Activated CD4-positive, alpha-beta memory T cell treated with anti-CD3 and anti-CD28 coated beads, Interleukin-2, amount 10 ng/mL, durations not matched to agents 7 days and 5 days (primary cell): ENCODE measurements at regions not wholly inside any gene's neighbourhood (a gene's known extent, or its start where the extent isn't known, plus 50 kb on each side); places are given as distances from the start of the nearest gene placed in this dataset.

Source experiments
- CTCF ChIA-PET: fragments of 350-600 bp; sonication (Branson Sonifier 250); formaldehyde crosslinking; loops from one replicate; lab custom pipeline; 2021; ENCODE audit warnings: antibody characterized with exemption, inconsistent platforms; lab: Charles Lee
- POLR2A ChIA-PET: fragments of 350-600 bp; sonication (Branson Sonifier 250); formaldehyde crosslinking; loops from one replicate; lab custom pipeline; 2021; ENCODE audit warnings: antibody characterized with exemption; lab: Charles Lee
- DNase-seq: peaks from one replicate; pipeline ENCODE4 v3.0.0-alpha.2; 2020
- H3K27ac Mint-ChIP-seq: one replicate; pipeline ENCODE4 v1.8.0; 2021; ENCODE audit warnings: mild to moderate bottlenecking, mixed read lengths
- H3K27me3 Mint-ChIP-seq: one replicate; pipeline ENCODE4 v1.8.0; 2021; ENCODE audit warnings: mixed read lengths
- H3K36me3 Mint-ChIP-seq: one replicate; pipeline ENCODE4 v1.8.0; 2021; ENCODE audit warnings: low read depth, mixed read lengths
- H3K4me1 Mint-ChIP-seq: one replicate; pipeline ENCODE4 v1.8.0; 2021; ENCODE audit warnings: mixed read lengths
- H3K4me3 Mint-ChIP-seq: one replicate; pipeline ENCODE4 v1.8.0; 2021; ENCODE audit warnings: mild to moderate bottlenecking, mixed read lengths
- H3K9me3 Mint-ChIP-seq: one replicate; pipeline ENCODE4 v1.8.0; 2021; ENCODE audit warnings: mixed read lengths

- POLR2A ChIA-PET, result no interaction called here
- no peak overlapping the region for H3K4me3 Mint-ChIP-seq
- H3K27ac Mint-ChIP-seq, result no peak overlapping the region
- H3K9me3 Mint-ChIP-seq, result peaks cover 2% of the 10 kb centered on the region
- H3K27me3 Mint-ChIP-seq, result no peaks in the 10 kb centered on the region
- CTCF ChIA-PET, result no interaction called here
- no peaks in the 10 kb centered on the region for H3K36me3 Mint-ChIP-seq
- DNase-seq, result no peak
- no peaks in the 10 kb centered on the region for H3K4me1 Mint-ChIP-seq
Measured at GRCh38 chr2:122977580-122977979, 1047.5 kb upstream of the CNTNAP5 start.

GRCh38 chr2:122980671-122981070, 1044.4 kb upstream of the CNTNAP5 start:
- Mint-ChIP-seq H3K27me3 (no peaks in the 10 kb centered on the region), H3K4me1 (no peaks in the 10 kb centered on the region), H3K4me3 (no peak overlapping the region), H3K27ac (no peak overlapping the region), H3K9me3 (peaks cover 2% of the 10 kb centered on the region), H3K36me3 (no peaks in the 10 kb centered on the region)
- ChIA-PET POLR2A (no interaction called here), CTCF (no interaction called here)
- no peak for DNase-seq

- H3K4me3 Mint-ChIP-seq, result no peak overlapping the region
- no peaks in the 10 kb centered on the region for H3K27me3 Mint-ChIP-seq
- no peaks in the 10 kb centered on the region for H3K36me3 Mint-ChIP-seq
- ChIA-PET POLR2A (no interaction called here), CTCF (no interaction called here)
- H3K4me1 Mint-ChIP-seq, result no peaks in the 10 kb centered on the region
- H3K27ac Mint-ChIP-seq, result no peak overlapping the region
- peaks cover 2% of the 10 kb centered on the region for H3K9me3 Mint-ChIP-seq
- no peak for DNase-seq
Measured at GRCh38 chr2:122982936-122983335, 1042.2 kb upstream of the CNTNAP5 start.

- CTCF ChIA-PET, result no interaction called here
- no peak overlapping the region for H3K4me3 Mint-ChIP-seq
- no peak overlapping the region for H3K27ac Mint-ChIP-seq
- H3K36me3 Mint-ChIP-seq, result no peaks in the 10 kb centered on the region
- no peaks in the 10 kb centered on the region for H3K27me3 Mint-ChIP-seq
- no peak for DNase-seq
- peaks cover 7% of the 10 kb centered on the region for H3K9me3 Mint-ChIP-seq
- H3K4me1 Mint-ChIP-seq, result no peaks in the 10 kb centered on the region
- POLR2A ChIA-PET, result no interaction called here
Measured at GRCh38 chr2:122988395-122989221, 1036.5 kb upstream of the CNTNAP5 start.

- H3K27ac Mint-ChIP-seq, result no peak overlapping the region
- no peaks in the 10 kb centered on the region for H3K4me1 Mint-ChIP-seq
- H3K9me3 Mint-ChIP-seq, result peaks cover 7% of the 10 kb centered on the region
- H3K27me3 Mint-ChIP-seq, result no peaks in the 10 kb centered on the region
- DNase-seq, result no peak
- POLR2A ChIA-PET, result no interaction called here
- H3K4me3 Mint-ChIP-seq, result no peak overlapping the region
- no peaks in the 10 kb centered on the region for H3K36me3 Mint-ChIP-seq
- CTCF ChIA-PET, result no interaction called here
Measured at GRCh38 chr2:122993592-122993991, 1031.5 kb upstream of the CNTNAP5 start.

GRCh38 chr2:122999258-122999657, 1025.8 kb upstream of the CNTNAP5 start:
- Mint-ChIP-seq H3K36me3 (no peaks in the 10 kb centered on the region), H3K27ac (no peak overlapping the region), H3K27me3 (no peaks in the 10 kb centered on the region), H3K4me3 (no peak overlapping the region), H3K9me3 (peaks cover 10% of the 10 kb centered on the region), H3K4me1 (no peaks in the 10 kb centered on the region)
- POLR2A ChIA-PET, result no interaction called here
- CTCF ChIA-PET, result no interaction called here
- DNase-seq, result no peak

- no peak overlapping the region for H3K4me3 Mint-ChIP-seq
- no peak for DNase-seq
- peaks cover 10% of the 10 kb centered on the region for H3K9me3 Mint-ChIP-seq
- H3K27ac Mint-ChIP-seq, result no peak overlapping the region
- ChIA-PET POLR2A (no interaction called here), CTCF (no interaction called here)
- H3K36me3 Mint-ChIP-seq, result no peaks in the 10 kb centered on the region
- H3K4me1 Mint-ChIP-seq, result no peaks in the 10 kb centered on the region
- no peaks in the 10 kb centered on the region for H3K27me3 Mint-ChIP-seq
Measured at GRCh38 chr2:122999821-123000220, 1025.3 kb upstream of the CNTNAP5 start.

- Mint-ChIP-seq H3K27ac (no peak overlapping the region), H3K4me1 (no peaks in the 10 kb centered on the region), H3K36me3 (no peaks in the 10 kb centered on the region), H3K4me3 (no peak overlapping the region), H3K27me3 (no peaks in the 10 kb centered on the region), H3K9me3 (peaks cover 22% of the 10 kb centered on the region)
- no peak for DNase-seq
- ChIA-PET CTCF (no interaction called here), POLR2A (no interaction called here)
Measured at GRCh38 chr2:123002660-123003248, 1022.3 kb upstream of the CNTNAP5 start.

- peaks cover 6% of the 10 kb centered on the region for H3K9me3 Mint-ChIP-seq
Measured at GRCh38 chr2:123015186-123015585, 1009.9 kb upstream of the CNTNAP5 start.

GRCh38 chr2:123035541-123035940, 989.5 kb upstream of the CNTNAP5 start:
- Mint-ChIP-seq H3K27ac (no peak overlapping the region), H3K36me3 (no peaks in the 10 kb centered on the region), H3K4me3 (no peak overlapping the region), H3K27me3 (no peaks in the 10 kb centered on the region), H3K9me3 (peaks cover 15% of the 10 kb centered on the region), H3K4me1 (no peaks in the 10 kb centered on the region)
- no peak for DNase-seq
- POLR2A ChIA-PET, result no interaction called here
- CTCF ChIA-PET, result no interaction called here

More at GRCh38 chr2:123015186-123015585, 1009.9 kb upstream of the CNTNAP5 start:
- Mint-ChIP-seq H3K4me1 (no peaks in the 10 kb centered on the region), H3K36me3 (no peaks in the 10 kb centered on the region), H3K4me3 (no peak overlapping the region), H3K27me3 (no peaks in the 10 kb centered on the region), H3K27ac (no peak overlapping the region)
- POLR2A ChIA-PET, result no interaction called here
- no peak for DNase-seq
- CTCF ChIA-PET, result no interaction called here

GRCh38 chr2:123036300-123036699, 988.8 kb upstream of the CNTNAP5 start:
- Mint-ChIP-seq H3K27ac (no peak overlapping the region), H3K4me3 (no peak overlapping the region), H3K36me3 (no peaks in the 10 kb centered on the region), H3K27me3 (no peaks in the 10 kb centered on the region), H3K4me1 (no peaks in the 10 kb centered on the region), H3K9me3 (peaks cover 15% of the 10 kb centered on the region)
- no peak for DNase-seq
- CTCF ChIA-PET, result no interaction called here
- POLR2A ChIA-PET, result no interaction called here

- Mint-ChIP-seq H3K4me1 (no peaks in the 10 kb centered on the region), H3K27me3 (no peaks in the 10 kb centered on the region)
Measured at GRCh38 chr2:123040506-123040905, 984.6 kb upstream of the CNTNAP5 start.

GRCh38 chr2:123043458-123043857, 981.6 kb upstream of the CNTNAP5 start:
- no peak for DNase-seq
- Mint-ChIP-seq H3K9me3 (peaks cover 3% of the 10 kb centered on the region), H3K4me1 (no peaks in the 10 kb centered on the region), H3K27me3 (no peaks in the 10 kb centered on the region), H3K36me3 (no peaks in the 10 kb centered on the region), H3K4me3 (no peak overlapping the region), H3K27ac (no peak overlapping the region)
- POLR2A ChIA-PET, result no interaction called here
- CTCF ChIA-PET, result no interaction called here

More at GRCh38 chr2:123040506-123040905, 984.6 kb upstream of the CNTNAP5 start:
- POLR2A ChIA-PET, result no interaction called here
- Mint-ChIP-seq H3K9me3 (peaks cover 11% of the 10 kb centered on the region), H3K4me3 (no peak overlapping the region), H3K36me3 (no peaks in the 10 kb centered on the region), H3K27ac (no peak overlapping the region)
- CTCF ChIA-PET, result no interaction called here
- DNase-seq, result no peak

GRCh38 chr2:123045713-123046112, 979.4 kb upstream of the CNTNAP5 start:
- DNase-seq, result no peak
- POLR2A ChIA-PET, result no interaction called here
- no peak overlapping the region for H3K4me3 Mint-ChIP-seq
- H3K27ac Mint-ChIP-seq, result no peak overlapping the region
- CTCF ChIA-PET, result no interaction called here
- H3K4me1 Mint-ChIP-seq, result no peaks in the 10 kb centered on the region
- H3K9me3 Mint-ChIP-seq, result peaks cover 2% of the 10 kb centered on the region
- H3K27me3 Mint-ChIP-seq, result no peaks in the 10 kb centered on the region
- no peaks in the 10 kb centered on the region for H3K36me3 Mint-ChIP-seq
